Peyer's patch (tissue), 4 donors: ENCODE measurements at regions not wholly inside any gene's neighbourhood (a gene's known extent, or its start where the extent isn't known, plus 50 kb on each side); places are given as distances from the start of the nearest gene placed in this dataset.

Source experiments
- CTCF ChIP-seq, 6 experiments: fragments of 450-650 bp in 4 of 6; fragments of 200-600 bp in 2 of 6; sonication (generic) in 1 of 6; IDR thresholded peaks; one replicate each; pipeline ENCODE4 v1.5.1; 2017 to 2019; ENCODE audit warnings: antibody characterized with exemption in 6 of 6, mild to moderate bottlenecking in 3 of 6, moderate library complexity in 1 of 6
- POLR2A ChIP-seq, 2 donors: fragments of 450-650 bp; IDR thresholded peaks; one replicate each; pipeline ENCODE4 v1.5.1; 2017; ENCODE audit warnings: antibody characterized with exemption in 2 of 2, mild to moderate bottlenecking in 2 of 2, moderate library complexity in 2 of 2

DNA sequence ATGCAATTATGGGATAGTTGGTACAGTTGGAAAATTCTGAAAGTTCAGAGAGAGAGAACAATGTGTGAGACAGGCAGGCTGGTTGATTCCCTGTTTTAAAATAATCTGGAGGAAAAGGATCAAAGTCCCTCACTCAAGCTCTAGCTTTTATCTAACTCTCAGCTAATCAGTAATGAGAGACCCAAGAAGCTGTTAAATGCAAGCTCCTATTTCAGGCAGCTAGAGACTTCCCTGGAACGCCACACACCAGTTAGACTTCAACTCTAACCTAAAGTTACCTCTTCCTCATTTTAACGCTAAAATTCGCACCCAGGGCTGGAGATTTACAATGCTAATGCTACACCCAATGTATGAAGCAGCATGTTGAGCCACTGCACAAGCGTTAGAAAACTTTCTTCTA is 243.1 kb downstream of the EN1 start:
- TF ChIP-seq CTCF (IDR thresholded peaks at IDR 0.05): no peak
- no peak for TF ChIP-seq POLR2A (IDR thresholded peaks at IDR 0.05)
